ENCODE measurements at regions not wholly inside any gene's neighbourhood (a gene's known extent, or its start where the extent isn't known, plus 50 kb on each side); places are given as distances from the start of the nearest gene placed in this dataset.

GRCh38 chr17:17398943-17399926 is 77.6 kb upstream of the MED9 start:
- TF ChIP-seq CTCF (CRISPR knock-in tag; IDR thresholded peaks at IDR 0.05) (no peak), NFIC (IDR thresholded peaks at IDR 0.05; ENCODE audit: low read length) (no peak), POLR2AphosphoS5 (IDR thresholded peaks at IDR 0.05; ENCODE audit: low read depth, low read length) (no peak), ZBTB43 (CRISPR knock-in tag; conservative IDR thresholded peaks at IDR 0.05) (no peak), KLF15 (CRISPR knock-in tag; IDR thresholded peaks at IDR 0.05; ENCODE audit: borderline replicate concordance) (no peak)
